ENCODE measurements at regions not wholly inside any gene's neighbourhood (a gene's known extent, or its start where the extent isn't known, plus 50 kb on each side); places are given as distances from the start of the nearest gene placed in this dataset.
"Not testable (repeated sequence)": the region's sequence is repeated elsewhere in the genome, so short reads cannot be mapped to it uniquely, and the experiment has no call there.

DNA sequence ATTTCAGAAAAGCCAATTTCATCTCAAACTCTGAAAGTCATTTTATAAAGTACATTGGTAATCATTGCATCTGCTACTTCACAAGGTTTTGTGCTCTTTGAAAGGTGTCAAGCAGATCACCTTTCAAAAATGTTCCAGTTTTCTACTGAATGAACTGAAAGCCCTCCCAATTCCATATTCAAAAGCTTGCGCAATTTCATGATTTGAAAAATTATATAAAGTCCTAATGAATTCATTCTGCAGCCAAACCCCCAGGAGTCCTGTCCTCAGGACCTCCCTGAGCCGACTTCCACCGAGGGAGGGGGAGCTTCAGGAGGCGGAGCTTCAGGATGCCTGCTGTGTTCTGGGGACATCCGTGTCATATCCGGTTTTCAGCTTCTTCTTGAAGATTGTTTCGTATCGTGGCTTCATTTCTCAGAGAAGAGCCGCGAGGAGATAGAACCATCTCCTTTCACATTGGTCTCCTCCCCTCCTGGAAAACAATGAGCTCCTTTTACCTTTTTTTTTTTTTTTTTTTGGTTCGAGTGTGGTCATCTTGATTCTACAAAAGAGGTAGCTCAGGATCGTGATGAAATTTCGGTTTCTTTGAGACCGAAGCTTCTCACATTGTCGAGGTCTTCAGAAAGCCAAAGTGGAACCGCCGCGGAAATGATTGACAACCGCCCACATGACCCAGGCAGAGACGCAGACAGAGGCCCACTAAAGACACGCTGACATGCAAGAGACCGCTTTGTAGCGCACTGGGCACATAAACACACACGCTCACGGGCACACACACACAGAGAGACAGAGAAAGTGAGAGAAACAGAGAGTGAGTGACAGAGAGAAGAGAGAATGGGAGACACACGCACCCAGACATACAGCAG, 553.8 kb upstream of the ZNF337 start:
- TF ChIP-seq, protein P1, sequence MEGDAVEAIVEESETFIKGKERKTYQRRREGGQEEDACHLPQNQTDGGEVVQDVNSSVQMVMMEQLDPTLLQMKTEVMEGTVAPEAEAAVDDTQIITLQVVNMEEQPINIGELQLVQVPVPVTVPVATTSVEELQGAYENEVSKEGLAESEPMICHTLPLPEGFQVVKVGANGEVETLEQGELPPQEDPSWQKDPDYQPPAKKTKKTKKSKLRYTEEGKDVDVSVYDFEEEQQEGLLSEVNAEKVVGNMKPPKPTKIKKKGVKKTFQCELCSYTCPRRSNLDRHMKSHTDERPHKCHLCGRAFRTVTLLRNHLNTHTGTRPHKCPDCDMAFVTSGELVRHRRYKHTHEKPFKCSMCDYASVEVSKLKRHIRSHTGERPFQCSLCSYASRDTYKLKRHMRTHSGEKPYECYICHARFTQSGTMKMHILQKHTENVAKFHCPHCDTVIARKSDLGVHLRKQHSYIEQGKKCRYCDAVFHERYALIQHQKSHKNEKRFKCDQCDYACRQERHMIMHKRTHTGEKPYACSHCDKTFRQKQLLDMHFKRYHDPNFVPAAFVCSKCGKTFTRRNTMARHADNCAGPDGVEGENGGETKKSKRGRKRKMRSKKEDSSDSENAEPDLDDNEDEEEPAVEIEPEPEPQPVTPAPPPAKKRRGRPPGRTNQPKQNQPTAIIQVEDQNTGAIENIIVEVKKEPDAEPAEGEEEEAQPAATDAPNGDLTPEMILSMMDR (IDR thresholded peaks at IDR 0.05; ENCODE audit: low read depth, low read length, poor library complexity, severe bottlenecking): not testable (repeated sequence)
- TF ChIP-seq EZH2phosphoT487 (IDR thresholded peaks at IDR 0.05; ENCODE audit: borderline replicate concordance, low read length): not testable (repeated sequence)
